C4-2B (cell line): ENCODE measurements at regions not wholly inside any gene's neighbourhood (a gene's known extent, or its start where the extent isn't known, plus 50 kb on each side); places are given as distances from the start of the nearest gene placed in this dataset.

Experiments used
- H3K27ac ChIP-seq: fragments of 450-650 bp; 2 replicates; pipeline ENCODE4 v1.5.1; 2017
- ZFX ChIP-seq: fragments of 450-650 bp; IDR thresholded peaks from 2 replicates; pipeline ENCODE4 v1.6.1; 2017
- TF ChIP-seq, protein P1 (sequence below): fragments of 450-650 bp; conservative IDR thresholded peaks from 2 replicates; pipeline ENCODE4 v1.5.1; 2017; ENCODE audit warnings: mild to moderate bottlenecking

DNA sequence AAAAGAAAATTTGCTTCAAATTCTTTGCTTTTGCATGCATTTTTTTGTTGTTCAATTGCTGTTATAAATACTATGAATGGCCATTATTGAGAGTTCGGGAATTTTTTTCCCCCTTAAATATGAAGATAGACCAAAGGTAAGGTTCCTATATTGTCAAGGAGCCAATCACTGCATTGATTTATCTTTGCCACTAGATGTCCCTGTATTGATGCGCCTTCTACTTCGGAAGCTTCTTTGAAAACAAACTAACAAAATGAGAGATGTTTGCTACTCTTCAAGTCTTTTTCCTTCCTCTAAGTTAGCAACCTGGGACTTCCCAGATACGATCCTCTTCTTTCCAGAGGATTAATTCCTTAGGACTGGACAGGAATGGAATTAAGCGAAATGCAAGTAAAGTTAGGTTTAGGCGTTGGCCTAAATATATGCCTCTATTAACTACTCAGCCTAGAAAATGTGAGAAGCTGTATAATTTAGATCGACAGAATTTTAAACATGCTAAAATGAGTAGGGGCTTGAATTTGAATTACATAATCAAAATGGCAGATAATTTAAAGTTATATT, 318.1 kb downstream of the AEBP2 start:
- no peak for TF ChIP-seq ZFX
- TF ChIP-seq, protein P1, sequence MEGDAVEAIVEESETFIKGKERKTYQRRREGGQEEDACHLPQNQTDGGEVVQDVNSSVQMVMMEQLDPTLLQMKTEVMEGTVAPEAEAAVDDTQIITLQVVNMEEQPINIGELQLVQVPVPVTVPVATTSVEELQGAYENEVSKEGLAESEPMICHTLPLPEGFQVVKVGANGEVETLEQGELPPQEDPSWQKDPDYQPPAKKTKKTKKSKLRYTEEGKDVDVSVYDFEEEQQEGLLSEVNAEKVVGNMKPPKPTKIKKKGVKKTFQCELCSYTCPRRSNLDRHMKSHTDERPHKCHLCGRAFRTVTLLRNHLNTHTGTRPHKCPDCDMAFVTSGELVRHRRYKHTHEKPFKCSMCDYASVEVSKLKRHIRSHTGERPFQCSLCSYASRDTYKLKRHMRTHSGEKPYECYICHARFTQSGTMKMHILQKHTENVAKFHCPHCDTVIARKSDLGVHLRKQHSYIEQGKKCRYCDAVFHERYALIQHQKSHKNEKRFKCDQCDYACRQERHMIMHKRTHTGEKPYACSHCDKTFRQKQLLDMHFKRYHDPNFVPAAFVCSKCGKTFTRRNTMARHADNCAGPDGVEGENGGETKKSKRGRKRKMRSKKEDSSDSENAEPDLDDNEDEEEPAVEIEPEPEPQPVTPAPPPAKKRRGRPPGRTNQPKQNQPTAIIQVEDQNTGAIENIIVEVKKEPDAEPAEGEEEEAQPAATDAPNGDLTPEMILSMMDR, result peak; percentile 91

DNA sequence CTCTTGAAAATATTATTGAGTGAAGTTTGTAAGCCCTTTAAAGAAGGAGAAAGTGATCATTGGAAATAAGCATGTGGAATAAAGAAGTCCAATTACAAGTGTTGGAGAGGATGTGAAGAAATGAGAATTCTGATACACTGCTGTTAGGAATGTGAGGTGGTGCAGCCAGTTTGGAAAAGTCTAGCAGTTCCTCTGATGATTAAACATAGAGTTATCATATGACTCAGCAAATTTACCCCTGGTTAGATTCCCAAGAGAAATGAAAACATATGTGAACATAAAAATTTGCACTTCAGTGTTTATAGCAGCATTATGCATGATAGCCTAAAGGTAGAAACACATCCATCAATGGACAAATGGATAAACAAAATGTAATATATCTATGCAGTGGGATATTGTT, 319.9 kb downstream of the AEBP2 start:
- no peak for TF ChIP-seq ZFX
- TF ChIP-seq, protein P1, result no peak
- no peak overlapping the region for H3K27ac ChIP-seq

More for the DNA sequence above, 318.1 kb downstream of the AEBP2 start:
- no peak overlapping the region for H3K27ac ChIP-seq

DNA sequence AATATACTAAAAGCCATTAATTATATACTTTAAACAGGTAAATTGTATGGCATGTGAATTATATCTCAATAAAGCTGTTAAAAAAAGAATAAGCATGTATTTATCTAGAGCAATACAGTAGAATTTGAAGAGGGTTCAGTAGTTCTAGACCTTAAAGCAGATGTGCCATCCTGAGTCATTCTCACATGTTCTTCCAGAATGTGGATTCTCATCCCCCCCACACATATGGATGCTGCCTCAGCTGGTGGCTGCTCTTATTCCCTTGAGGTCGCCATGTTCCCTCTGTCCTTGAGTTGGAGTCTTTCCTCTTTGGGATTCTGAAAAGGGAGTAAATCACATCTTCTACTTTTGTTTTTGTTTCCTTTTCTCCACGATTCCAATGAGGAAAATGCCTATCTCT, 321.3 kb downstream of the AEBP2 start:
- TF ChIP-seq, protein P1, result no peak
- no peak for TF ChIP-seq ZFX
- H3K27ac ChIP-seq, result no peak overlapping the region

DNA sequence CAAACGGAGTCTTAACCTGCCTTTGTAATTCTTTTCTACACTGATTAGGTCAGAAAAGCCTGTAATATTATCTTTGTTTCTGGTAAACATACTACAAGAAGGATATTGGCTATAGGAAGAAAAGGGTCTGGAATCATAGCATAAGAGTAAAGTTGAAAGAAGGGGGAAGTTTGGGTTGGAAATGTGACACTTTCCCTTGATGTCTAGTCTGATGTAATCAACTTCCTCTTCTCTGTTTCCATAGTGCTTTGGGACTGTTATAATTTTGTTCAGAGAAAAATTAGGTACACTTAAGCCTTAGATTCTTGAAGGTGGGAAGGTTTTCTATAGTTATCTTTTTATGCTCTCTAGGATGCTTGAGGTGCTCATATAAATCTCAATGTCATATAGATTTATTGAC, 322.2 kb downstream of the AEBP2 start:
- no peak overlapping the region for H3K27ac ChIP-seq
- TF ChIP-seq, protein P1, result no peak
- TF ChIP-seq ZFX, result no peak

DNA sequence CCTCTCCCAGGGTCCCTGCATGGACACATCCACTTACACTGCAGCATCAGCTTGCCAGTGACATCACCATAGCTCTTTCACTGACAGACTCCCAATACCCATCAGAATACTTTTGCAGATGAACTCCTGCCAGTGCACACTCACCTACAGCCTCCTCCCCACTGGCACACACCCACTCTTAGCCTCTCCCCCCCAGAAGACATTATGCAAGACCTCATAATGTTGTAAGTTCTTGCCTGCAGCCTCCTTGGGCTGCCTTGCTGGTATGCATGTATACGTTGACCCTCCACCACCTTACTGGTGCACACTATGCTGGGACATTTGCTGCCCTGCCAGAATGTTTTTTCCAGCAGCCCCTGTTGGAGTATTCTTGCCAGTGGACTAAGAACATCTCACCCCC, 324.2 kb downstream of the AEBP2 start:
- TF ChIP-seq, protein P1, result no peak
- no peak for TF ChIP-seq ZFX
- H3K27ac ChIP-seq, result no peak overlapping the region

DNA sequence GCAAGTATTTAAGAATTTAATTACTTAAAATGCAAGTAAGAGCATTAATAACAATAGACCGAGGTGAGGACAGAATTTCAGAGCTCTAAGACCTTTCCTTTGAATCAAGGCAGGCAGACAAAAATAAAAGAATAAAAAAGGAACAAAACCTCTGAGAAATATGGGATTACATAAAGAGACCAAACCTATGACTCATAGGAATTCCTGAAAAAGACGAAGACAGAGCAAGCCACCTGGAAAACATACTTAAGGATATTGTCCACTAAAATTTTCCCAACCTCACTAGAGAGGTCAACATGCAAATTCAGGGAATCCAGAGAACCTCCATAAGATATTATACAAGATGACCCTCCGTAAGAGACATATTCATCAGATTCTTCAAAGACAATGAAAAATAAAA, 325.1 kb downstream of the AEBP2 start:
- no peak overlapping the region for H3K27ac ChIP-seq
- TF ChIP-seq, protein P1, result no peak
- no peak for TF ChIP-seq ZFX

DNA sequence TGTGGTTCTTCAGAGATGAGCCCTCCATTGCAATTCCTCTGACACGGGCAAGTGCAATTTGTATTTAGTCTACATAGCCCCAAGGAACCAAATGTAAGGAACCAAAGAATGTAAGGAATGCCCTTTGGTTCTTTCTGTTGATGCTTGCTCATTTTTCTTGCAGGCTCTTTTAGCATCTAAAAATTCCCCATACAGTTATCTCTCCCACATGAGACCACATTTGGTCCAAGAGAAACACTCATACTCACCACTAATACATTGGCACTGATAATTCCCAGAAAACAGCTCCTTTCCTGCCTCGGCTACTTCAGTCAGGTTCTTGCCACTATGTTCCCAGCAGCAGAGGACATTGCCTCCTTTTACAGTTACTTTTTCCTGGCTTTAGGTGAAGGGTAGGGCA, 332.6 kb downstream of the AEBP2 start:
- TF ChIP-seq, protein P1, result no peak
- no peak for TF ChIP-seq ZFX
- H3K27ac ChIP-seq, result no peak overlapping the region
